ENCODE measurements at regions not wholly inside any gene's neighbourhood (a gene's known extent, or its start where the extent isn't known, plus 50 kb on each side); places are given as distances from the start of the nearest gene placed in this dataset.

- TF ChIP-seq CTCF (IDR thresholded peaks at IDR 0.05) (no peak), EP300 (IDR thresholded peaks at IDR 0.05) (no peak), POLR2A (IDR thresholded peaks at IDR 0.05) (no peak)
Observed at GRCh38 chr15:77823736-77824135, 191.0 kb upstream of the LINGO1 start.

All from tibial nerve (tissue), 4 donors.